NB4 (cell line): ENCODE measurements at regions not wholly inside any gene's neighbourhood (a gene's known extent, or its start where the extent isn't known, plus 50 kb on each side); places are given as distances from the start of the nearest gene placed in this dataset.
A peak's percentile ranks its signal among the peaks of the same experiment; 100 is the strongest.

ENCODE experiments used
- DNase-seq: peaks from one replicate; pipeline ENCODE4 v3.0.0; 2010; ENCODE audit warnings: low read depth
- H3K4me3 ChIP-seq: one replicate; pipeline ENCODE4 v1.5.1; 2011; ENCODE audit warnings: mild to moderate bottlenecking, low read depth, low read length, moderate library complexity
- MYC ChIP-seq: IDR thresholded peaks from 2 replicates; pipeline ENCODE4 v1.6.1; 2011; ENCODE audit warnings: low read depth, low read length
- POLR2A ChIP-seq: IDR thresholded peaks from 2 replicates; pipeline ENCODE4 v1.6.1; 2011; ENCODE audit warnings: mild to moderate bottlenecking; ENCODE audit not compliant: insufficient read length; ENCODE audit errors: extremely low read depth
- TF ChIP-seq, protein P1 (sequence below): IDR thresholded peaks from one replicate; pipeline ENCODE4 v1.5.1; 2012; ENCODE audit warnings: low read depth, low read length
- TF ChIP-seq, protein P2 (sequence below): IDR thresholded peaks from 2 replicates; pipeline ENCODE4 v1.6.1; 2011; ENCODE audit warnings: low read depth, low read length

DNA sequence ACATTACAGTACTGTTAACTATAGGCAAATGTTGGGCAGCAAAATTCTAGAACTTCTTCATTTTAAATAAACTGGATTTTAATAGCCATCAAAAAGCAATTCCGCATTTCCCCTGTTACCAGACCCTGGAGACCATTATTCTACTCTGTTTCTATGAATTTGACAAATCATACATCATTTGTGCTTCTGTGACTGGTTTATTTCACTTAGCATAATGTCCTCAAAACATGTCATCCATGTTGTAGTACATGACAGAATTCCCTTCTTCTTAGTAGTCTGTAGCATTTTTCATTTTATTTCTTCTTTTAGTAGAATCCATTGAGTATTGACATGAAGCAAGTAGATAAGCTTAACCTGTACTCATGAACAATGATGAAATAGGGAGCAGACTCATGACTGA, 59.4 kb upstream of the PPP4R3C start:
- no peak overlapping the region for H3K4me3 ChIP-seq
- TF ChIP-seq MYC: no peak
- no peak for TF ChIP-seq POLR2A
- TF ChIP-seq, protein P1, sequence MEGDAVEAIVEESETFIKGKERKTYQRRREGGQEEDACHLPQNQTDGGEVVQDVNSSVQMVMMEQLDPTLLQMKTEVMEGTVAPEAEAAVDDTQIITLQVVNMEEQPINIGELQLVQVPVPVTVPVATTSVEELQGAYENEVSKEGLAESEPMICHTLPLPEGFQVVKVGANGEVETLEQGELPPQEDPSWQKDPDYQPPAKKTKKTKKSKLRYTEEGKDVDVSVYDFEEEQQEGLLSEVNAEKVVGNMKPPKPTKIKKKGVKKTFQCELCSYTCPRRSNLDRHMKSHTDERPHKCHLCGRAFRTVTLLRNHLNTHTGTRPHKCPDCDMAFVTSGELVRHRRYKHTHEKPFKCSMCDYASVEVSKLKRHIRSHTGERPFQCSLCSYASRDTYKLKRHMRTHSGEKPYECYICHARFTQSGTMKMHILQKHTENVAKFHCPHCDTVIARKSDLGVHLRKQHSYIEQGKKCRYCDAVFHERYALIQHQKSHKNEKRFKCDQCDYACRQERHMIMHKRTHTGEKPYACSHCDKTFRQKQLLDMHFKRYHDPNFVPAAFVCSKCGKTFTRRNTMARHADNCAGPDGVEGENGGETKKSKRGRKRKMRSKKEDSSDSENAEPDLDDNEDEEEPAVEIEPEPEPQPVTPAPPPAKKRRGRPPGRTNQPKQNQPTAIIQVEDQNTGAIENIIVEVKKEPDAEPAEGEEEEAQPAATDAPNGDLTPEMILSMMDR: no peak
- TF ChIP-seq, protein P2, sequence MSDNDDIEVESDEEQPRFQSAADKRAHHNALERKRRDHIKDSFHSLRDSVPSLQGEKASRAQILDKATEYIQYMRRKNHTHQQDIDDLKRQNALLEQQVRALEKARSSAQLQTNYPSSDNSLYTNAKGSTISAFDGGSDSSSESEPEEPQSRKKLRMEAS: no peak
- no peak for DNase-seq

DNA sequence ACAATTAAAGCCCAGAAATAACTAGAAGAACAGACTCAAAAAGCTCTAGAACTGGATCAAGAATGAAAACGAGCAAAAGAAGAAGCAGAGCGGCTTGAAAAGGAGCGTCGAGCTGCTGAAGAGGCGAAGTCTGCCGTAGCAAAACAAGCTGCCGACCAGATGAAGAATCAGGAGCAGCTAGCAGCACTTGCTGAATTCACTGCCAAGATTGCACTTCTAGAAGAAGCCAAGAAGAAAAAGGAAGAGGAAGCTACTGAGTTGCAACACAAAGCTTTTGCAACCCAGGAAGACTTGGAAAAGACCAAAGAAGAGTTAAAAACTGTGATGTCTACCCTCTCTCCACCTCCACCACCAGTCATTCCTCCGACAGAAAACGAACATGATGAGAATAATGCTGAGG, 56.1 kb upstream of the PPP4R3C start:
- DNase-seq: peak; percentile 1

More for the DNA sequence above, 56.1 kb upstream of the PPP4R3C start:
- H3K4me3 ChIP-seq: no peak overlapping the region
- TF ChIP-seq POLR2A: no peak
- TF ChIP-seq, protein P2: no peak
- no peak for TF ChIP-seq MYC
- TF ChIP-seq, protein P1: no peak
